ENCODE measurements at regions not wholly inside any gene's neighbourhood (a gene's known extent, or its start where the extent isn't known, plus 50 kb on each side); places are given as distances from the start of the nearest gene placed in this dataset.

GRCh38 chr15:35936284-35936683, 390.3 kb upstream of the DPH6 start:
- BruUV-seq (replicated peaks): no TSS peak
- intact Hi-C loops (cut with micrococcal nuclease; ENCODE audit: unreplicated experiment) (no loop called here), in situ Hi-C loops (cut with HindIII; ENCODE audit: low pct_unique_long_range_greater_than_20kb, low sequenced_read_pairs) (no loop called here)
- H3K4me1 ChIP-seq (ENCODE audit: control insufficient read depth, insufficient read depth, low read length): no peaks in the 10 kb centered on the region
- TF ChIP-seq SIN3A (IDR thresholded peaks at IDR 0.05; ENCODE audit: borderline replicate concordance, insufficient read depth, low read depth, low read length) (no peak), CTCF (IDR thresholded peaks at IDR 0.05) (no peak), REST (IDR thresholded peaks at IDR 0.05; ENCODE audit: insufficient read depth in 1 of 2, low read depth in 2 of 2, low read length in 1 of 2) (no peak), TCF7L2 (IDR thresholded peaks at IDR 0.05; ENCODE audit: low read depth, low read length) (no peak), POLR2AphosphoS5 (IDR thresholded peaks at IDR 0.05; ENCODE audit: low read depth, low read length) (no peak)
- no peak overlapping the region for H3K27ac ChIP-seq (ENCODE audit: low read length)
- no peak overlapping the region for H3K4me3 ChIP-seq (ENCODE audit: low read depth in 2 of 2, low read length in 2 of 2)
- ATAC-seq (no peak), DNase-seq (ENCODE audit: low read depth, low spot score) (no peak)
- no peaks in the 10 kb centered on the region for H3K9me3 ChIP-seq (ENCODE audit: control insufficient read depth, insufficient read depth, low read depth, low read length)
- CTCF ChIA-PET: no interaction called here
- POLR2A ChIA-PET: no interaction called here
- no peaks in the 10 kb centered on the region for H3K27me3 ChIP-seq (ENCODE audit: control insufficient read depth, insufficient read depth, low read length)
- H3K36me3 ChIP-seq (ENCODE audit: control insufficient read depth, insufficient read depth, low read length): no peaks in the 10 kb centered on the region

- Histone ChIP-seq H3K4me1 (ENCODE audit: control insufficient read depth, insufficient read depth, low read length) (no peaks in the 10 kb centered on the region), H3K27me3 (ENCODE audit: control insufficient read depth, insufficient read depth, low read length) (no peaks in the 10 kb centered on the region), H3K4me3 (ENCODE audit: low read depth in 2 of 2, low read length in 2 of 2) (no peak overlapping the region), H3K9me3 (ENCODE audit: control insufficient read depth, insufficient read depth, low read depth, low read length) (no peaks in the 10 kb centered on the region), H3K27ac (ENCODE audit: low read length) (no peak overlapping the region), H3K36me3 (ENCODE audit: control insufficient read depth, insufficient read depth, low read length) (no peaks in the 10 kb centered on the region)
- no TSS peak for BruUV-seq (replicated peaks)
- intact Hi-C loops (cut with micrococcal nuclease; ENCODE audit: unreplicated experiment) (no loop called here), in situ Hi-C loops (cut with HindIII; ENCODE audit: low pct_unique_long_range_greater_than_20kb, low sequenced_read_pairs) (no loop called here)
- ChIA-PET CTCF (no interaction called here), POLR2A (interaction anchor here (0.7 kb wide), 1 partner anchor 228 kb away, joined by 3 read pairs; no protein-coding TSS in a partner anchor)
- TF ChIP-seq SIN3A (IDR thresholded peaks at IDR 0.05; ENCODE audit: borderline replicate concordance, insufficient read depth, low read depth, low read length) (no peak), REST (IDR thresholded peaks at IDR 0.05; ENCODE audit: insufficient read depth in 1 of 2, low read depth in 2 of 2, low read length in 1 of 2) (no peak), POLR2AphosphoS5 (IDR thresholded peaks at IDR 0.05; ENCODE audit: low read depth, low read length) (no peak), CTCF (IDR thresholded peaks at IDR 0.05) (no peak), TCF7L2 (IDR thresholded peaks at IDR 0.05; ENCODE audit: low read depth, low read length) (no peak)
- no peak for DNase-seq (ENCODE audit: low read depth, low spot score)
- no peak for ATAC-seq
Observed at GRCh38 chr15:35937380-35937779, 391.4 kb upstream of the DPH6 start.

Measured in Panc1 (cell line).